ENCODE measurements at regions not wholly inside any gene's neighbourhood (a gene's known extent, or its start where the extent isn't known, plus 50 kb on each side); places are given as distances from the start of the nearest gene placed in this dataset.

GRCh38 chr14:25570483-25570882 is 520.5 kb upstream of the STXBP6 start:
- no peak for TF ChIP-seq POLR2A (IDR thresholded peaks at IDR 0.05; ENCODE audit: low read length)
- no peak for TF ChIP-seq GATA1 (IDR thresholded peaks at IDR 0.05; ENCODE audit: low read depth, low read length)
